Hepatocyte (in vitro differentiated cells): ENCODE measurements at regions not wholly inside any gene's neighbourhood (a gene's known extent, or its start where the extent isn't known, plus 50 kb on each side); places are given as distances from the start of the nearest gene placed in this dataset.

Experiments
- EZH2 ChIP-seq: fragments of 200-600 bp; sonication (generic); IDR thresholded peaks from 2 replicates; pipeline ENCODE4 v1.6.1; 2016; ENCODE audit warnings: antibody characterized with exemption, mild to moderate bottlenecking, borderline replicate concordance
- TF ChIP-seq, protein P1 (sequence below): fragments of 200-600 bp; sonication (generic); IDR thresholded peaks from 2 replicates; pipeline ENCODE4 v1.5.1; 2016; ENCODE audit warnings: antibody characterized with exemption, mild to moderate bottlenecking; ENCODE audit not compliant: poor library complexity

DNA sequence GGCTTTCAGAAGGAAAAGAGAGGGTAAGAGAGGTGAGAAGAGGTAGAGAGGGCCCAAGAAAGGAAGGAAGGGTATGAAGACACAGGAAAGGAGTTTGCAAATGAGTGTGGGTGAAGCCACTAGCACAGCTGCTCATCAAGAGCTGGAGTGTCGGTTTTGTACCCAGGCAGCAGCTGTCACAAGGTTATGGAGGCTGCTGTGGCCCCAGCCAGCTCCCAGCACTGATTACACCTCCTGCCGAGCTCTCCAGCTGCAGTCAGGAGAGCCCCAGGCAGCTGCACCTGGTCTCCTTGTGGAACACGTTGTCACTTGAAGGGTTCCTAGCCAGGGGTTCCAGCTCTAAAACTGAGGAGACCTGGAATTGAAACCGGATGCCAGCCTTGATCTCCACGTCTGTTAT, 60.4 kb upstream of the CHD2 start:
- TF ChIP-seq EZH2, result no peak
- TF ChIP-seq, protein P1, sequence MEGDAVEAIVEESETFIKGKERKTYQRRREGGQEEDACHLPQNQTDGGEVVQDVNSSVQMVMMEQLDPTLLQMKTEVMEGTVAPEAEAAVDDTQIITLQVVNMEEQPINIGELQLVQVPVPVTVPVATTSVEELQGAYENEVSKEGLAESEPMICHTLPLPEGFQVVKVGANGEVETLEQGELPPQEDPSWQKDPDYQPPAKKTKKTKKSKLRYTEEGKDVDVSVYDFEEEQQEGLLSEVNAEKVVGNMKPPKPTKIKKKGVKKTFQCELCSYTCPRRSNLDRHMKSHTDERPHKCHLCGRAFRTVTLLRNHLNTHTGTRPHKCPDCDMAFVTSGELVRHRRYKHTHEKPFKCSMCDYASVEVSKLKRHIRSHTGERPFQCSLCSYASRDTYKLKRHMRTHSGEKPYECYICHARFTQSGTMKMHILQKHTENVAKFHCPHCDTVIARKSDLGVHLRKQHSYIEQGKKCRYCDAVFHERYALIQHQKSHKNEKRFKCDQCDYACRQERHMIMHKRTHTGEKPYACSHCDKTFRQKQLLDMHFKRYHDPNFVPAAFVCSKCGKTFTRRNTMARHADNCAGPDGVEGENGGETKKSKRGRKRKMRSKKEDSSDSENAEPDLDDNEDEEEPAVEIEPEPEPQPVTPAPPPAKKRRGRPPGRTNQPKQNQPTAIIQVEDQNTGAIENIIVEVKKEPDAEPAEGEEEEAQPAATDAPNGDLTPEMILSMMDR, result no peak
